Prostate gland (tissue), 2 donors: ENCODE measurements at regions not wholly inside any gene's neighbourhood (a gene's known extent, or its start where the extent isn't known, plus 50 kb on each side); places are given as distances from the start of the nearest gene placed in this dataset.

ENCODE experiments used
- DNase-seq: peaks from one replicate; pipeline ENCODE4 v3.0.0-alpha.2; 2019; ENCODE audit warnings: low spot score
- H3K27ac ChIP-seq, 2 donors: fragments of 200-600 bp; sonication (generic); 2 replicates each; pipeline ENCODE4 v1.5.1; 2017 to 2019
- H3K27me3 ChIP-seq: fragments of 200-600 bp; sonication (generic); replicated peaks from 2 replicates; pipeline ENCODE4 v1.5.1; 2019; ENCODE audit not compliant: insufficient read depth
- H3K36me3 ChIP-seq, 2 donors: fragments of 200-600 bp; sonication (generic); 1 replicate in 1 of 2; 2 replicates in 1 of 2; pipeline versions ENCODE4 v1.5.1 to v1.8.1; 2017 to 2019
- H3K4me1 ChIP-seq: fragments of 200-600 bp; sonication (generic); replicated peaks from 2 replicates; pipeline ENCODE4 v1.5.1; 2019
- H3K4me3 ChIP-seq, 2 donors: fragments of 200-600 bp; sonication (generic); 2 replicates each; pipeline ENCODE4 v1.5.1; 2017 to 2019
- H3K9me3 ChIP-seq: fragments of 200-600 bp; sonication (generic); 2 replicates; pipeline ENCODE4 v1.5.1; 2017
- CTCF ChIP-seq, 4 experiments: fragments of 200-600 bp in 2 of 4; fragments of 450-650 bp in 2 of 4; sonication (generic) in 2 of 4; IDR thresholded peaks; 1 replicate in 3 of 4; 2 replicates in 1 of 4; pipeline ENCODE4 v1.5.1; 2016 to 2019; ENCODE audit warnings: antibody characterized with exemption in 4 of 4, mild to moderate bottlenecking in 2 of 4, moderate library complexity in 2 of 4
- POLR2A ChIP-seq: fragments of 450-650 bp; IDR thresholded peaks from one replicate; pipeline ENCODE4 v1.6.1; 2016; ENCODE audit warnings: antibody characterized with exemption, mild to moderate bottlenecking
- POLR2AphosphoS5 ChIP-seq: sonication (generic); formaldehyde crosslinking; IDR thresholded peaks from one replicate; pipeline ENCODE4 v1.6.1; 2017; ENCODE audit warnings: antibody characterized with exemption
- WGBS: methylation state at CpG from one replicate; pipeline ENCODE4 v1.1.5; 2018; 5-methylcytosine and 5-hydroxymethylcytosine counted together
- intact Hi-C: fragments of 100-400 bp; cut with DNase I; formaldehyde crosslinking; loops from one replicate; pipeline ENCODE4 v1.14.2; 2022

GRCh38 chr18:73593207-73593606 is 554.4 kb downstream of the FBXO15 start:
- Histone ChIP-seq H3K36me3 (no peaks in the 10 kb centered on the region), H3K9me3 (no peaks in the 10 kb centered on the region), H3K4me3 (no peak overlapping the region), H3K27me3 (no peaks in the 10 kb centered on the region), H3K4me1 (no peaks in the 10 kb centered on the region), H3K27ac (no peak overlapping the region)
- DNase-seq: no peak
- intact Hi-C loops: no loop called here
- WGBS: 79% methylated on average over 2 of the region's 2 CpGs
- TF ChIP-seq POLR2AphosphoS5 (no peak), CTCF (IDR thresholded peaks at IDR 0.05) (no peak), POLR2A (no peak)

GRCh38 chr18:73590950-73591349 is 556.7 kb downstream of the FBXO15 start:
- intact Hi-C loops: no loop called here
- WGBS: 95% methylated on average over 4 of the region's 4 CpGs
- Histone ChIP-seq H3K9me3 (no peaks in the 10 kb centered on the region), H3K27me3 (no peaks in the 10 kb centered on the region), H3K27ac (no peak overlapping the region), H3K4me1 (no peaks in the 10 kb centered on the region), H3K4me3 (no peak overlapping the region), H3K36me3 (no peaks in the 10 kb centered on the region)
- TF ChIP-seq CTCF (IDR thresholded peaks at IDR 0.05) (no peak), POLR2AphosphoS5 (no peak), POLR2A (no peak)
- DNase-seq: no peak

GRCh38 chr18:73579698-73580097 is 567.9 kb downstream of the FBXO15 start:
- no peak overlapping the region for H3K27ac ChIP-seq
- intact Hi-C loops: no loop called here
- no peaks in the 10 kb centered on the region for H3K4me1 ChIP-seq
- H3K27me3 ChIP-seq: no peaks in the 10 kb centered on the region
- no peaks in the 10 kb centered on the region for H3K9me3 ChIP-seq
- no peaks in the 10 kb centered on the region for H3K36me3 ChIP-seq
- TF ChIP-seq POLR2A (no peak), POLR2AphosphoS5 (no peak), CTCF (IDR thresholded peaks at IDR 0.05) (no peak)
- no peak for DNase-seq
- no peak overlapping the region for H3K4me3 ChIP-seq

GRCh38 chr18:73577365-73577764 is 570.3 kb downstream of the FBXO15 start:
- TF ChIP-seq POLR2A (no peak), POLR2AphosphoS5 (no peak), CTCF (IDR thresholded peaks at IDR 0.05) (no peak)
- no peak for DNase-seq
- H3K27me3 ChIP-seq: no peaks in the 10 kb centered on the region
- H3K4me1 ChIP-seq: no peaks in the 10 kb centered on the region
- WGBS: 90% methylated on average over 1 of the region's 1 CpG
- intact Hi-C loops: no loop called here
- H3K36me3 ChIP-seq: no peaks in the 10 kb centered on the region
- no peaks in the 10 kb centered on the region for H3K9me3 ChIP-seq
- H3K27ac ChIP-seq: no peak overlapping the region
- H3K4me3 ChIP-seq: no peak overlapping the region

- H3K27me3 ChIP-seq: no peaks in the 10 kb centered on the region
- 87% methylated on average over 1 of the region's 1 CpG for WGBS
- no peak overlapping the region for H3K27ac ChIP-seq
- H3K36me3 ChIP-seq: no peaks in the 10 kb centered on the region
- intact Hi-C loops: no loop called here
- TF ChIP-seq CTCF (IDR thresholded peaks at IDR 0.05) (no peak), POLR2A (no peak), POLR2AphosphoS5 (peak; percentile 11)
- H3K4me3 ChIP-seq: no peak overlapping the region
- DNase-seq: no peak
- H3K4me1 ChIP-seq: no peaks in the 10 kb centered on the region
- H3K9me3 ChIP-seq: no peaks in the 10 kb centered on the region
Measured at GRCh38 chr18:73563901-73564472, 583.6 kb downstream of the FBXO15 start.
